Kidney epithelial cell (primary cell): ENCODE measurements at regions not wholly inside any gene's neighbourhood (a gene's known extent, or its start where the extent isn't known, plus 50 kb on each side); places are given as distances from the start of the nearest gene placed in this dataset.

Source experiments
- DNase-seq: peaks from one replicate; pipeline ENCODE4 v3.0.0-alpha.2; 2010; ENCODE audit warnings: low read depth
- H3K27me3 ChIP-seq: 2 replicates; pipeline ENCODE4 v1.6.0; 2011; ENCODE audit warnings: low read length; ENCODE audit not compliant: control insufficient read depth, insufficient read depth
- H3K36me3 ChIP-seq: 2 replicates; pipeline ENCODE4 v1.5.1; 2011; ENCODE audit warnings: low read length; ENCODE audit not compliant: control insufficient read depth, insufficient read depth
- H3K4me3 ChIP-seq: 2 replicates; pipeline ENCODE4 v1.5.1; 2011; ENCODE audit warnings: low read depth, mild to moderate bottlenecking, control low read depth, low read length
- TF ChIP-seq, protein P1 (sequence below): IDR thresholded peaks from 2 replicates; pipeline ENCODE4 v1.5.1; 2011; ENCODE audit warnings: mild to moderate bottlenecking, moderate library complexity, low read length, control low read depth, inconsistent platforms; ENCODE audit not compliant: insufficient read depth, poor library complexity, severe bottlenecking

DNA sequence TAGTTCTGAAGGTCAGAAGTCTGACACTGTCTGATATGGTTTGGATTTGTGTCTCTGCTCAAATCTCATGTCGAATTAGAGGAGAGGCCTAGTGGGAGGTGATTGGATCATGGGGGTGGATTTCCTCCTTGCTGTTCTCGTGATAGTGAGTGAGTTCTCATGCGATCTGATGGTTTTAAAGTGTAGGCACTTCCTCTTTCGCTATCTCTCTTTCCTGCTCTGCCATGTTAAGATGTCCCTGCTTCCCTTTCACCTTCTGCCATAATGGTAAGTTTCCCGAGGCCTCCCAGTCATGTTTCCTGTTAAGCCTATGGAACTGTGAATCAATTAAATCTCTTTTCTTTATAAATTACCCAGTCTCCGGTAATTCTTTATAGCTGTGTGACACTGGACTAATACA lies 84.1 kb upstream of the TMTC1 start:
- TF ChIP-seq, protein P1, sequence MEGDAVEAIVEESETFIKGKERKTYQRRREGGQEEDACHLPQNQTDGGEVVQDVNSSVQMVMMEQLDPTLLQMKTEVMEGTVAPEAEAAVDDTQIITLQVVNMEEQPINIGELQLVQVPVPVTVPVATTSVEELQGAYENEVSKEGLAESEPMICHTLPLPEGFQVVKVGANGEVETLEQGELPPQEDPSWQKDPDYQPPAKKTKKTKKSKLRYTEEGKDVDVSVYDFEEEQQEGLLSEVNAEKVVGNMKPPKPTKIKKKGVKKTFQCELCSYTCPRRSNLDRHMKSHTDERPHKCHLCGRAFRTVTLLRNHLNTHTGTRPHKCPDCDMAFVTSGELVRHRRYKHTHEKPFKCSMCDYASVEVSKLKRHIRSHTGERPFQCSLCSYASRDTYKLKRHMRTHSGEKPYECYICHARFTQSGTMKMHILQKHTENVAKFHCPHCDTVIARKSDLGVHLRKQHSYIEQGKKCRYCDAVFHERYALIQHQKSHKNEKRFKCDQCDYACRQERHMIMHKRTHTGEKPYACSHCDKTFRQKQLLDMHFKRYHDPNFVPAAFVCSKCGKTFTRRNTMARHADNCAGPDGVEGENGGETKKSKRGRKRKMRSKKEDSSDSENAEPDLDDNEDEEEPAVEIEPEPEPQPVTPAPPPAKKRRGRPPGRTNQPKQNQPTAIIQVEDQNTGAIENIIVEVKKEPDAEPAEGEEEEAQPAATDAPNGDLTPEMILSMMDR, result no peak
- Histone ChIP-seq H3K36me3 (no peaks in the 10 kb centered on the region), H3K4me3 (no peak overlapping the region), H3K27me3 (no peaks in the 10 kb centered on the region)
- DNase-seq, result no peak

DNA sequence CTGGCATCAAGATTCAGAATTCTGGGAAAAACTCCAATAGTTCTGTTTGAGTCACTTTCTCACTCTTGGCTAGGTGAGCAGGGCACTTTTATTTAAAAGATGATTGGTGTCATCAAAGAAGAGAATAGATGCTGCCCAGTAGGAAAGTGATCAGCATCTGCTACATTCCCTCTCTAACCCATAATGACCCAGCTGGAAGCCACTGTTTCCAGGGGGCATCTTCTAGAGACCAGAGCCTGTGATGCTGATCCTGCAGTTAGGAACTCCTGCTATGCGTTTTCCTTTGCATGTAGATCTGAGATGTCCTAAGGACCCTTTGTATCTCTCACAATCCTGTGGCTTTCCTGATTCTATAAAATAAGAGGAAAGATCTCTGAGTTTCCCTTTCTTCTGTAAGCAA lies 79.9 kb upstream of the TMTC1 start:
- no peak for DNase-seq
- H3K27me3 ChIP-seq, result no peaks in the 10 kb centered on the region
- no peaks in the 10 kb centered on the region for H3K36me3 ChIP-seq
- TF ChIP-seq, protein P1, result no peak
- no peak overlapping the region for H3K4me3 ChIP-seq

DNA sequence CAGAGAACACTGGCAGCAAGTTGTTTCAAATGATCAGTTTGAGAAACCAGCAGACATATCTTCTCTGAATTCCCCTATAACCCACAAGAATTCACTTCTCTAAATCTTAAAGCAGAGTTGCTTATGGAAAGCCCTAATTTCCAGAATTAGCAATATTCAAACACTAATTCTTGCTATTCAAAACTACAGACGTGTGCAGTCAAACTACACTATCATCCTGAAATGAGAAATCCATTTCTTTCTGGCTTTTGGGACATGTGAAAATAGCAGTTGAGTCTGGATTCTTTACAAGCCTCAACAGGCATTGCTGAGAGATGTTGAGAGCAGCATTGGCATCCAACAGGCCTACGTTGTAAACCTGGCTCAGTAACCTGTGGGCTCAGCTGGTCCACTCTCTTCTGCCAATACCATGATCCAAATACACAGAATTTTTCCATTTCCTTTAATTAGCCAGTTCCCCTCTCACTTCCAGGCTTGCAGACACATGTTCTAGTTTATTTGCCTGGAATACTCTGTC lies 74.6 kb upstream of the TMTC1 start:
- Histone ChIP-seq H3K4me3 (no peak overlapping the region), H3K27me3 (no peaks in the 10 kb centered on the region), H3K36me3 (no peaks in the 10 kb centered on the region)
- TF ChIP-seq, protein P1, result no peak
- DNase-seq, result no peak

DNA sequence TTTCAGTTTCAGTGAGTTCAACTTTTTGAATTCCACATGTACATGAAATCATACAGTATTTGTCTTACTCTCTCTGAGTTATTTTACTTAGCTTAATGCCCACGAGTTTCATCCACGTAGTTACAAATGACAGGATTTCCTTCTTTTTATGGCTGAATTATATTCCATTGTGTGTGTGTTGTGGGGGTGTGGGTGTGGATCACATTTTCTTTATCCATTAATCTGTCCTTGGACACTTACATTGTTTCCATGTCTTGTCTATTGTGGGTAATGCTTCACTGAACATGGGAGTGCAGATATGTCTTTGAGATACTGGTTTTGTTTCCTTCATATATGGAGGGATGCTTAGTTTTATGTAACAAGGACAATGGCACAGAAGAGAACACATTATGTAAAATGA lies 63.5 kb upstream of the TMTC1 start:
- H3K36me3 ChIP-seq, result no peaks in the 10 kb centered on the region
- no peak overlapping the region for H3K4me3 ChIP-seq
- no peaks in the 10 kb centered on the region for H3K27me3 ChIP-seq
- TF ChIP-seq, protein P1, result no peak
- no peak for DNase-seq

DNA sequence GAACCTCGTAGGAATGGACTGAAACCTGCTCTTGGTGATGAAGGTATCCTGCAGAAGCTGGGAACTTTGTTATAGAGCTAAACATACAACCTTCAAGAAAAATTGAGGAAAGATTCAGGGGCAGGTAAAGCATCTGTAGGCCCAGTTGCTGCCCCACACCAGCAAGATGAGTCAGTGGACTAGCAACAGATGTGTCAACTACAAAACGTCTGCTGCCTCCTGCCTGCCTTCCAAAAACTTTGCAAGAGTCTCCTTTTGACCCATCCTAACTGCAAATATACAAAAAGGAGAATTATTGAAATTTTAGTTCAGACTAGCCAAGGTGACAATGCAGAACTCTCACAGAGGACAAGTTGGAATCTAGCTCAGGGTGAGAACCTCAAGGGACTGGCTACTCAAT lies 60.9 kb upstream of the TMTC1 start:
- Histone ChIP-seq H3K27me3 (no peaks in the 10 kb centered on the region), H3K36me3 (no peaks in the 10 kb centered on the region), H3K4me3 (no peak overlapping the region)
- no peak for DNase-seq
- TF ChIP-seq, protein P1, result no peak

DNA sequence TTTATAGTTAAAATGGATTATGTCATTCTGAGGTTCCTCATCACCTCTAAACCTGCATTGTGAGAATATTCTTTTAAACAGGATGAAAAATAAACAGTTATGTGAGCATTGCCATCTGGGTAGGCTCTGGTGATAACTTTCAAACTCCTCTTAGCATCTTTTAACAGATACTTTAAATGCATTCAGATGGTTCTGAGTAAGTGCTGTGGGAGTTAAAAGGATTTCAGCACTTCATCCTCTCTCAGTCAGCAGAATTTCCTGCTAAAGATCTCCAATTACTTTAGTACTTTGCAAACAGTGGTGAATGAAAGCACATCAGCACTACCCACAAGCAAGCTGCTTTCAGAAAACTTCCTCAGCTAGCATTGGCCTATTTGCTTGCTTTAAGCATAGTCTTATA lies 59.3 kb upstream of the TMTC1 start:
- TF ChIP-seq, protein P1, result no peak
- DNase-seq, result no peak
- Histone ChIP-seq H3K36me3 (no peaks in the 10 kb centered on the region), H3K27me3 (no peaks in the 10 kb centered on the region), H3K4me3 (no peak overlapping the region)
